ENCODE measurements at regions not wholly inside any gene's neighbourhood (a gene's known extent, or its start where the extent isn't known, plus 50 kb on each side); places are given as distances from the start of the nearest gene placed in this dataset.

GRCh38 chr5:3958389-3958788, 362.8 kb downstream of the IRX1 start (continued):
- no peak for TF ChIP-seq CTCF (conservative IDR thresholded peaks at IDR 0.05; ENCODE audit: low read depth in 2 of 2)
- TF ChIP-seq REST (IDR thresholded peaks at IDR 0.05; ENCODE audit: unreplicated experiment) = no peak
- no peak for TF ChIP-seq ZNF114 (CRISPR knock-in tag; IDR thresholded peaks at IDR 0.05)
- TF ChIP-seq POLR2AphosphoS5 (IDR thresholded peaks at IDR 0.05; ENCODE audit: low read depth) = no peak
- TF ChIP-seq EZH2phosphoT487 (IDR thresholded peaks at IDR 0.05; ENCODE audit: unreplicated experiment) = no peak
- TF ChIP-seq CREB1 (CRISPR knock-in tag; IDR thresholded peaks at IDR 0.05; ENCODE audit: low read depth) = no peak

GRCh38 chr5:3962113-3962512, 366.5 kb downstream of the IRX1 start:
- 0 out of 2 replicates have a peak overlapping the region, but pooled peaks have one; percentile 63 for H2AFZ ChIP-seq
- no peaks in the 10 kb centered on the region for H4K20me1 ChIP-seq (replicated peaks; ENCODE audit: insufficient read depth)
- H3K27ac ChIP-seq (ENCODE audit: low read depth) = no peak overlapping the region
- no peaks in the 10 kb centered on the region for H3K4me1 ChIP-seq (ENCODE audit: insufficient read depth)
- H3K27me3 ChIP-seq (ENCODE audit: insufficient read depth) = no peaks in the 10 kb centered on the region
- H3K4me2 ChIP-seq = no peak overlapping the region
- Mint-ChIP-seq H3K27ac (no peak overlapping the region), H3K4me1 (peaks cover 3% of the 10 kb centered on the region; the same call in 2 of the 3 replicates), H3K27me3 (ENCODE audit: insufficient read depth, low read depth, poor library complexity) (peaks cover 6% of the 10 kb centered on the region), H3K36me3 (ENCODE audit: low read depth) (no peaks in the 10 kb centered on the region), H3K4me3 (no peak overlapping the region), H3K9me3 (no peaks in the 10 kb centered on the region; the same call in 2 of the 3 replicates)
- H3K36me3 ChIP-seq (ENCODE audit: insufficient read depth) = no peaks in the 10 kb centered on the region
- H3F3A ChIP-seq (replicated peaks; ENCODE audit: low read depth) = no peaks in the 10 kb centered on the region
- no peaks in the 10 kb centered on the region for H3K79me2 ChIP-seq (replicated peaks; ENCODE audit: insufficient read depth)
- DNase-seq (ENCODE audit: low spot score) (no peak), ATAC-seq (no peak)
- no peak for TF ChIP-seq EZH2 (IDR thresholded peaks at IDR 0.05; ENCODE audit: low read depth, unreplicated experiment)
- TF ChIP-seq REST (IDR thresholded peaks at IDR 0.05; ENCODE audit: unreplicated experiment) = peak; percentile 19
- TF ChIP-seq ZNF114 (CRISPR knock-in tag; IDR thresholded peaks at IDR 0.05) = no peak
- no peak for TF ChIP-seq CREB1 (CRISPR knock-in tag; IDR thresholded peaks at IDR 0.05; ENCODE audit: low read depth)
- no peak overlapping the region for H3K4me3 ChIP-seq
- H3K9me2 ChIP-seq (ENCODE audit: insufficient read depth) = peaks cover 4% of the 10 kb centered on the region; the same call in 1 of the 2 replicates

Data from GM23338 (cell line).